Peyer's patch (tissue), 4 donors: ENCODE measurements at regions not wholly inside any gene's neighbourhood (a gene's known extent, or its start where the extent isn't known, plus 50 kb on each side); places are given as distances from the start of the nearest gene placed in this dataset.

Source experiments
- DNase-seq, 3 donors: peaks; one replicate each; pipeline ENCODE4 v3.0.0-alpha.2; 2017 to 2019
- H3K27ac ChIP-seq, 4 donors: fragments of 200-600 bp; sonication (generic); one replicate each; pipeline ENCODE4 v1.5.1; 2016 to 2019
- H3K27me3 ChIP-seq, 2 donors: fragments of 200-600 bp; sonication (generic); one replicate each; pipeline ENCODE4 v1.5.1; 2019
- H3K36me3 ChIP-seq, 3 donors: fragments of 200-600 bp; sonication (generic); one replicate each; pipeline ENCODE4 v1.5.1; 2016 to 2019
- H3K4me1 ChIP-seq, 4 donors: fragments of 200-600 bp; sonication (generic); one replicate each; pipeline ENCODE4 v1.5.1; 2016 to 2019
- H3K4me3 ChIP-seq, 4 donors: fragments of 200-600 bp; sonication (generic); 1 replicate in 3 of 4; 2 replicates in 1 of 4; pipeline ENCODE4 v1.5.1; 2016 to 2019; ENCODE audit warnings: mild to moderate bottlenecking in 1 of 4
- H3K9me3 ChIP-seq, 4 donors: fragments of 200-600 bp; sonication (generic); one replicate each; pipeline ENCODE4 v1.5.1; 2016 to 2019; ENCODE audit warnings: mild to moderate bottlenecking in 1 of 4
- POLR2A ChIP-seq, 2 donors: fragments of 450-650 bp; IDR thresholded peaks; one replicate each; pipeline ENCODE4 v1.5.1; 2017; ENCODE audit warnings: antibody characterized with exemption in 2 of 2, mild to moderate bottlenecking in 2 of 2, moderate library complexity in 2 of 2
- TF ChIP-seq, protein P1 (sequence below), 6 experiments: fragments of 450-650 bp in 4 of 6; fragments of 200-600 bp in 2 of 6; sonication (generic) in 1 of 6; IDR thresholded peaks; one replicate each; pipeline ENCODE4 v1.5.1; 2017 to 2019; ENCODE audit warnings: antibody characterized with exemption in 6 of 6, mild to moderate bottlenecking in 3 of 6, moderate library complexity in 1 of 6

DNA sequence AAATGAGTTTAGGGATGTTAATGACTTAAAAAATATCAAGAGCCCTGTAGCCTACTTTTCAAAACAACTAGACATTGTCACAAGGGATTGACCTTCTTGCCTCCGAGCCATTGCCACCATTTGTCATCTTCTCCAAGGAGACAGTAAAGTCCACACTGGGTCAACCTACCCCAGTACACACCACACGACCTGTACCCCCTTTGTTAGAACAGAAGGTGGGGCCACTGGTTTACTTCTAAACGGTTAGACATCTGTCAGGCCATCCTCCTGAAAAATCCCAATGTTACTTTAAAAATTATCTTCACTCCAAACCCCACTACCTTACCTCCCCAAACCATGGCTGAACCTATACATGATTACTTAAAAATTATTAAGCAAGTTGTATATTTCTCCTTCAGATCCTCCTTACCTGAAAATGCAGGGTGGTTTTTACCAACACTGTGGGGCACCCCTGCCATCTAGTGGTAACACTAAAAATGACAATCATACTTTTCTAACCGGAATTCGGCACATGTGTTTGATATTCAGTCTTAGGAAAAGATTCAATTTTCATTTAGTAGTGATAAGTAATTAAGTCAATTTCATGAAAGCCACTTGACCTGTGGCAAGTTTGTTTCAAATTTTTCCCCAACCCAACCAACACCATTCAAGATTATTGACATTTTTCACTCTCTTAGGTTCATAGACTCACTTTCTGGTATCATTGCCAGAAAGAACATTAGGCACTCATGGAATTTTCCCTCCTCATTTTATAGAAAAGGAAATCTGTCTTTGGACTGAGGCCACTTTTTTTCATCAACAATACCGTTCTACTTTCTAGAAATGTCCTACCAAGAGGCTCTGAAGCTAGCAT, 265.3 kb upstream of the PKDCC start:
- Histone ChIP-seq H3K4me3 (no peak overlapping the region), H3K4me1 (no peaks in the 10 kb centered on the region), H3K27me3 (no peaks in the 10 kb centered on the region), H3K27ac (no peak overlapping the region), H3K36me3 (no peaks in the 10 kb centered on the region), H3K9me3 (no peaks in the 10 kb centered on the region)
- DNase-seq: peak in 1 of 3 donors; percentile 56
- TF ChIP-seq, protein P1, sequence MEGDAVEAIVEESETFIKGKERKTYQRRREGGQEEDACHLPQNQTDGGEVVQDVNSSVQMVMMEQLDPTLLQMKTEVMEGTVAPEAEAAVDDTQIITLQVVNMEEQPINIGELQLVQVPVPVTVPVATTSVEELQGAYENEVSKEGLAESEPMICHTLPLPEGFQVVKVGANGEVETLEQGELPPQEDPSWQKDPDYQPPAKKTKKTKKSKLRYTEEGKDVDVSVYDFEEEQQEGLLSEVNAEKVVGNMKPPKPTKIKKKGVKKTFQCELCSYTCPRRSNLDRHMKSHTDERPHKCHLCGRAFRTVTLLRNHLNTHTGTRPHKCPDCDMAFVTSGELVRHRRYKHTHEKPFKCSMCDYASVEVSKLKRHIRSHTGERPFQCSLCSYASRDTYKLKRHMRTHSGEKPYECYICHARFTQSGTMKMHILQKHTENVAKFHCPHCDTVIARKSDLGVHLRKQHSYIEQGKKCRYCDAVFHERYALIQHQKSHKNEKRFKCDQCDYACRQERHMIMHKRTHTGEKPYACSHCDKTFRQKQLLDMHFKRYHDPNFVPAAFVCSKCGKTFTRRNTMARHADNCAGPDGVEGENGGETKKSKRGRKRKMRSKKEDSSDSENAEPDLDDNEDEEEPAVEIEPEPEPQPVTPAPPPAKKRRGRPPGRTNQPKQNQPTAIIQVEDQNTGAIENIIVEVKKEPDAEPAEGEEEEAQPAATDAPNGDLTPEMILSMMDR (IDR thresholded peaks at IDR 0.05): peak; percentile 47 to 84 (median 82)
- TF ChIP-seq POLR2A (IDR thresholded peaks at IDR 0.05): no peak

DNA sequence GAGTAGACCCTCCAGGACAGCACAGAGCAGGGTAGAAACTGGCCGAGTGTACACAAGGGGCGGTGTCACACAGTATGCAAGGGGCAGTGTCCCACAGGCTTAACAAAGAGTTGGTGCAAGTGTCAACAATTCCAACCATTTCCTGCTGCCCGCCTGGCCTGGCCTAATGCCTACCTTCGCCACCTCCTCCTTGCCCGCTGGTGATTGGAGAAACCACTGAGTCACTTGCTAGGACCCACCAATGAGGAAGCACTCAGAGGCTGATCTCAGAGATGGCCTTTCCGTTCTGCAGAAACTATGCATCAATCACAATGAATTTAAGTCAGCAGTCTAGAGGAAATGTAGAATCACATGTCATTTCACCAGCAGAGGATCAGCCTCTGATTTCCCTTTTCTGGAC, 263.3 kb upstream of the PKDCC start:
- DNase-seq: no peak
- no peak overlapping the region for H3K27ac ChIP-seq
- H3K4me3 ChIP-seq: no peak overlapping the region
- H3K4me1 ChIP-seq: no peaks in the 10 kb centered on the region
- H3K36me3 ChIP-seq: no peaks in the 10 kb centered on the region
- no peaks in the 10 kb centered on the region for H3K9me3 ChIP-seq
- TF ChIP-seq, protein P1 (IDR thresholded peaks at IDR 0.05): no peak
- no peak for TF ChIP-seq POLR2A (IDR thresholded peaks at IDR 0.05)
- H3K27me3 ChIP-seq: no peaks in the 10 kb centered on the region

DNA sequence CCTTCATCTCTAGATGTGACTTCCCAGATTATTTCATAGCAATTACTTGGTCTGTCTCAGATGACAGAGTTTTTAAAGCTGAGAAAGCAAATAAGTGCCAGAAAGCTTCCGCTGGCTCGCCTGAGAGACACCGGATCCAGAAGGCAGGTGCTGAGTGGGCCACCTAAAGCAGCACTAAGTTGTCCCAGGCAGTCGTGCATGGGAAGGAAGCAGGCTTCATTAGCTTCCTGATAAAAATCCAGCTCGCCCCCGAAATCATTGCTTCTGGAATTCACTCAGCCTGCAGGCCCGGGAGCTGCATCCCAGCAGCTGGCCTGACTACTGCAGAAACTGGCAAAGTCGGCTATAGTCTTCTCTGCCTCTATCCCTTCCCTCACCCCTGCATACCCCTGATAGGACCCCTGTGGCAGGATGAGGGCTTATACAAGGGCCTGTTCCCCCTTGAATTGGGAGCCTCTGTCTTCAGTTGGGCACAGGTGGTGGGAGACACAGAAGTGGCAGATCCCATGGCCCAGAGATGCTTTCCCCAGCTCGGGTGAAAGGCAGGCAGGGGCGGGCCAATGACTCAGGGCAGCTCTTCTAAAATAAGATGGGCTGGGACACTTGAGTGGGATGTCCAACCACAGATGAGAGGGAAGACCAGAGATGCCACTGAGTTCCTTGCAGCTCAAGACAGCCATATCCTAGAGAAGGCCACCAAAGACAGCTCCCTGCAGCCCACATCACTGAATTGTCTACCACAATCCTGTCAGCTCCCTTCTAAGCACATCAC, 262.4 kb upstream of the PKDCC start:
- Histone ChIP-seq H3K27me3 (no peaks in the 10 kb centered on the region), H3K4me3 (no peak overlapping the region), H3K4me1 (no peaks in the 10 kb centered on the region), H3K27ac (no peak overlapping the region), H3K36me3 (no peaks in the 10 kb centered on the region), H3K9me3 (no peaks in the 10 kb centered on the region)
- DNase-seq: no peak
- TF ChIP-seq, protein P1 (IDR thresholded peaks at IDR 0.05): no peak

DNA sequence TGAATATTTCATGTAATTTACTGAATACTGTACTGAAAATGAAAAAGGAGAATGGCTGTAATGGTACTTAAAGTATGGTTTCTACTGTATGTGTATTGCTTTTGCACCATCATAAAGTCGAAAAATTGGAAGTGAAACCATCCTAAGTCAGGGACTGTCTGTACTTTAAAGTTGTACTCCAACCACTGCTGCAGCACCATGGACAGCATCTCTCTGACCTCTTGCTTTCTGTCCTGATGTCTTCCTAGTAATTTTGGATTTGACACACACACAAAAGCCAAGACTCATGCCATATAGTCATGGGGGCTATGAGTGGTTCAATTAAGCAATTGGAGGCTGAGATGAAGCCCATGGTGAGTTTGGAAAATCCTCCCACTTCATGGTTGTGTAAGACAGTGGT, 256.3 kb upstream of the PKDCC start:
- Histone ChIP-seq H3K27ac (no peak overlapping the region), H3K4me3 (no peak overlapping the region), H3K27me3 (no peaks in the 10 kb centered on the region), H3K36me3 (no peaks in the 10 kb centered on the region), H3K9me3 (no peaks in the 10 kb centered on the region), H3K4me1 (no peaks in the 10 kb centered on the region)
- no peak for DNase-seq
- TF ChIP-seq, protein P1 (IDR thresholded peaks at IDR 0.05): no peak
- TF ChIP-seq POLR2A (IDR thresholded peaks at IDR 0.05): no peak

DNA sequence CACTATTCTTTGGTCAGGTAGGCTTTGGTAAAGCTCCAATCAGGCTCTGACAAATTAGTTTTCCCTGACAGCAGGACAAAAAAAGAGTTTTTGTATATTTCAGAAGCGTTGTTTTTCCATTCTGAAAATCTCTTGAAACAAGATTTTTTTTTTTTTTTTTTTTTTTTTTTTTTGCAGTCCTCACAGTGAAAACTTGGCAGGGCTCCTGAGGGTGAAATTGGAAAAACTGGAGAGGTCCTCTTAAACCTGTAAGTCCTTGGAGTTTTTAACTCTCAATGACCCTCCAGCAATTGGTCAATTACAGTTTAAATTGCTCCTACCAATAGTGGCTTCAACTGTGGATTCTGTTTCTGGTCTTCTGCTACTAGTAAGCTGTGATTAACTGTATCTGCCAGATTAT, 244.5 kb upstream of the PKDCC start:
- H3K27me3 ChIP-seq: no peaks in the 10 kb centered on the region
- no peak overlapping the region for H3K4me3 ChIP-seq
- no peak overlapping the region for H3K27ac ChIP-seq
- no peaks in the 10 kb centered on the region for H3K36me3 ChIP-seq
- H3K4me1 ChIP-seq: no peaks in the 10 kb centered on the region
- peaks cover 0 to 4% (median 0%) of the 10 kb centered on the region in 4 donors for H3K9me3 ChIP-seq
- DNase-seq: no peak
- TF ChIP-seq, protein P1 (IDR thresholded peaks at IDR 0.05): no peak
- TF ChIP-seq POLR2A (IDR thresholded peaks at IDR 0.05): no peak
